H1 (cell line): ENCODE measurements at regions not wholly inside any gene's neighbourhood (a gene's known extent, or its start where the extent isn't known, plus 50 kb on each side); places are given as distances from the start of the nearest gene placed in this dataset.

Experiments used
- CTCF ChIA-PET: fragments of 300-600 bp; sonication (Branson Sonifier 250); formaldehyde crosslinking; loops from one replicate; lab custom pipeline; 2021; ENCODE audit not compliant: partially characterized antibody; lab: Charles Lee
- POLR2A ChIA-PET: fragments of 300-600 bp; sonication (Branson Sonifier 250); formaldehyde crosslinking; loops from one replicate; lab custom pipeline; 2021; ENCODE audit warnings: inconsistent platforms; ENCODE audit not compliant: partially characterized antibody; lab: Charles Lee
- DNase-seq, 2 experiments: peaks; one replicate each; pipeline versions ENCODE4 v3.0.0 to v3.0.0-alpha.2; 2010 to 2022; ENCODE audit warnings: low spot score in 2 of 2, low read depth in 1 of 2, mixed read lengths in 1 of 2
- FAIRE-seq: peaks from 2 replicates; lab custom pipeline; 2011; peaks lifted over from hg19 to GRCh38; lab: Jason Lieb, UNC
- H2AFZ ChIP-seq: 2 replicates; pipeline ENCODE4 v1.8.1; 2012; ENCODE audit warnings: low read length, inconsistent platforms
- H2AK5ac ChIP-seq: 2 replicates; pipeline ENCODE4 v1.6.1; 2013; ENCODE audit warnings: low read depth, low read length
- H2BK120ac ChIP-seq: replicated peaks from 2 replicates; pipeline ENCODE3; 2013; ENCODE audit warnings: low read depth, low read length, inconsistent platforms
- H2BK12ac ChIP-seq: 2 replicates; pipeline ENCODE4 v1.6.1; 2013; ENCODE audit warnings: low read depth, low read length
- H2BK15ac ChIP-seq: 2 replicates; pipeline ENCODE4 v1.6.1; 2013; ENCODE audit warnings: low read length
- H2BK20ac ChIP-seq: 2 replicates; pipeline ENCODE4 v1.6.1; 2013; ENCODE audit warnings: low read length
- H2BK5ac ChIP-seq: 2 replicates; pipeline ENCODE4 v1.6.1; 2013; ENCODE audit warnings: low read depth, low read length
- H3K14ac ChIP-seq: 2 replicates; pipeline ENCODE4 v1.6.1; 2013; ENCODE audit warnings: inconsistent platforms; ENCODE audit not compliant: insufficient read length
- H3K18ac ChIP-seq: 2 replicates; pipeline ENCODE4 v1.6.1; 2013; ENCODE audit warnings: low read length; ENCODE audit errors: extremely low read depth
- H3K23ac ChIP-seq: 2 replicates; pipeline ENCODE4 v1.6.1; 2013; ENCODE audit warnings: inconsistent platforms; ENCODE audit not compliant: insufficient read length
- H3K23me2 ChIP-seq: 2 replicates; pipeline ENCODE4 v1.6.1; 2013; ENCODE audit warnings: low read depth, low read length
- H3K27ac ChIP-seq: 2 replicates; pipeline ENCODE4 v1.6.1; 2011; ENCODE audit warnings: low read depth, low read length, inconsistent platforms
- H3K27me3 ChIP-seq, 4 experiments: replicated peaks in 1 of 4; 1 replicate in 1 of 4; 2 replicates in 3 of 4; pipeline versions ENCODE4 v1.6.1 to v1.8.1; 2011 to 2013; ENCODE audit warnings: low read length in 3 of 4, mild to moderate bottlenecking in 3 of 4, inconsistent platforms in 2 of 4, mixed read lengths in 2 of 4, moderate library complexity in 1 of 4; ENCODE audit not compliant: control insufficient read depth in 3 of 4, insufficient read depth in 3 of 4; ENCODE audit errors: extremely low read depth in 1 of 4
- H3K36me3 ChIP-seq, 4 experiments: 2 replicates each; pipeline versions ENCODE4 v1.6.1 to v1.8.1; 2011 to 2013; ENCODE audit warnings: mild to moderate bottlenecking in 4 of 4, low read length in 3 of 4, moderate library complexity in 2 of 4, control low read depth in 1 of 4, inconsistent platforms in 1 of 4; ENCODE audit not compliant: insufficient read depth in 4 of 4, control insufficient read depth in 2 of 4
- H3K4ac ChIP-seq: replicated peaks from 2 replicates; pipeline ENCODE3; 2013; ENCODE audit warnings: low read length, low read depth, mixed read lengths, inconsistent platforms; ENCODE audit not compliant: insufficient read length
- H3K4me1 ChIP-seq, 4 experiments: replicated peaks in 1 of 4; 1 replicate in 1 of 4; 2 replicates in 3 of 4; pipeline versions ENCODE4 v1.6.1 to v1.8.1; 2011 to 2013; ENCODE audit warnings: low read length in 3 of 4, inconsistent platforms in 2 of 4, mixed read lengths in 1 of 4; ENCODE audit not compliant: insufficient read depth in 4 of 4, control insufficient read depth in 3 of 4
- H3K4me2 ChIP-seq, 2 experiments: 2 replicates each; pipeline versions ENCODE4 v1.6.1 to v1.8.1; 2011 to 2013; ENCODE audit warnings: low read depth in 2 of 2, low read length in 2 of 2, control low read depth in 1 of 2, inconsistent platforms in 1 of 2, mild to moderate bottlenecking in 1 of 2; ENCODE audit not compliant: insufficient read depth in 1 of 2
- H3K4me3 ChIP-seq, 4 experiments: fragments of 200-600, 300-600 bp in 1 of 4; sonication (generic), shearing (Covaris generic), sonication (Bioruptor Twin) in 1 of 4; 2 replicates each; pipeline versions ENCODE4 v1.5.1 to v1.8.1; 2011 to 2016; ENCODE audit warnings: low read length in 4 of 4, low read depth in 3 of 4, control low read depth in 2 of 4, inconsistent platforms in 2 of 4, mild to moderate bottlenecking in 2 of 4, mixed read lengths in 1 of 4, moderate library complexity in 1 of 4; ENCODE audit not compliant: insufficient read depth in 2 of 4; ENCODE audit errors: extremely low read depth in 1 of 4
- H3K56ac ChIP-seq: replicated peaks from 2 replicates; pipeline ENCODE3; 2013; ENCODE audit warnings: low read depth, mild to moderate bottlenecking, mixed read lengths, low read length, inconsistent platforms; ENCODE audit not compliant: insufficient read length
- H3K79me1 ChIP-seq: 2 replicates; pipeline ENCODE4 v1.6.1; 2013; ENCODE audit warnings: low read depth, low read length, control low read depth
- H3K79me2 ChIP-seq, 2 experiments: 2 replicates each; pipeline versions ENCODE4 v1.6.1 to v1.8.1; 2012 to 2013; ENCODE audit warnings: low read length in 2 of 2, mild to moderate bottlenecking in 2 of 2, inconsistent platforms in 1 of 2; ENCODE audit not compliant: insufficient read depth in 2 of 2, control insufficient read depth in 1 of 2
- H3K9ac ChIP-seq, 4 experiments: replicated peaks in 1 of 4; 1 replicate in 1 of 4; 2 replicates in 3 of 4; pipeline versions ENCODE4 v1.6.1 to v1.8.1; 2011 to 2013; ENCODE audit warnings: low read depth in 3 of 4, low read length in 3 of 4, control low read depth in 2 of 4, mild to moderate bottlenecking in 2 of 4, moderate library complexity in 2 of 4, inconsistent platforms in 1 of 4; ENCODE audit errors: extremely low read depth in 1 of 4
- H3K9me3 ChIP-seq, 2 experiments: 2 replicates each; pipeline versions ENCODE4 v1.6.1 to v1.8.1; 2012 to 2013; ENCODE audit warnings: mild to moderate bottlenecking in 2 of 2, moderate library complexity in 2 of 2, control low read depth in 1 of 2, inconsistent platforms in 1 of 2, low read depth in 1 of 2, low read length in 1 of 2, mixed read lengths in 1 of 2; ENCODE audit not compliant: insufficient read depth in 2 of 2
- H4K20me1 ChIP-seq, 2 experiments: replicated peaks in 1 of 2; 2 replicates each; pipeline versions ENCODE3 to v1.8.1; 2011 to 2013; ENCODE audit warnings: inconsistent platforms in 2 of 2, low read length in 2 of 2, mild to moderate bottlenecking in 1 of 2; ENCODE audit not compliant: insufficient read depth in 2 of 2, control insufficient read depth in 1 of 2
- H4K5ac ChIP-seq: 2 replicates; pipeline ENCODE4 v1.6.1; 2013; ENCODE audit warnings: low read length, low read depth, mixed read lengths, inconsistent platforms; ENCODE audit not compliant: insufficient read length
- H4K8ac ChIP-seq: 2 replicates; pipeline ENCODE4 v1.8.0; 2013; ENCODE audit warnings: mild to moderate bottlenecking, moderate library complexity, low read length, inconsistent platforms; ENCODE audit not compliant: insufficient read depth; ENCODE audit errors: extremely low read depth
- H4K91ac ChIP-seq: replicated peaks from 2 replicates; pipeline ENCODE3; 2013; ENCODE audit warnings: low read length, mixed read lengths, inconsistent platforms; ENCODE audit not compliant: insufficient read length
- ATF2 ChIP-seq: IDR thresholded peaks from 2 replicates; pipeline ENCODE4 v1.6.1; 2012; ENCODE audit warnings: low read length, inconsistent platforms
- CTCF ChIP-seq, 3 experiments: IDR thresholded peaks; 1 replicate in 2 of 3; 2 replicates in 1 of 3; pipeline versions ENCODE4 v1.5.1 to v1.6.1; 2011; ENCODE audit warnings: low read length in 3 of 3, mild to moderate bottlenecking in 3 of 3, inconsistent platforms in 2 of 3, low read depth in 1 of 3, moderate library complexity in 1 of 3; ENCODE audit not compliant: insufficient read depth in 1 of 3; ENCODE audit errors: control extremely low read depth in 1 of 3
- JUND ChIP-seq: IDR thresholded peaks from 2 replicates; pipeline ENCODE4 v1.6.1; 2011; ENCODE audit warnings: mild to moderate bottlenecking, improper control_type of control experiment, low read length
- KDM4A ChIP-seq: IDR thresholded peaks from one replicate; pipeline ENCODE4 v1.7.1; 2012; ENCODE audit warnings: low read depth, mild to moderate bottlenecking, moderate library complexity, low read length, inconsistent platforms; ENCODE audit not compliant: severe bottlenecking
- POLR2AphosphoS5 ChIP-seq: IDR thresholded peaks from 2 replicates; pipeline ENCODE4 v1.6.1; 2011; ENCODE audit warnings: low read depth, low read length
- SP1 ChIP-seq: IDR thresholded peaks from 2 replicates; pipeline ENCODE4 v1.6.1; 2011; ENCODE audit warnings: low read depth, low read length
- SUZ12 ChIP-seq: fragments of 200-600 bp; sonication (generic); IDR thresholded peaks from 2 replicates; pipeline ENCODE4 v1.6.1; 2012; ENCODE audit warnings: mild to moderate bottlenecking, inconsistent platforms, low read length, moderate library complexity, mixed read lengths
- YY1 ChIP-seq: IDR thresholded peaks from 2 replicates; pipeline ENCODE4 v1.6.1; 2011; ENCODE audit warnings: low read depth, mild to moderate bottlenecking, low read length
- WGBS, 2 experiments: shearing (Covaris generic) in 1 of 2; methylation state at CpG; one replicate each; pipeline versions ENCODE4 v1.1.6 to v1.1.7; 2013 to 2015; ENCODE audit warnings: low lambda C conversion rate in 2 of 2, mixed read lengths in 2 of 2, inconsistent platforms in 1 of 2, low coverage in 1 of 2, missing lambda C conversion rate in 1 of 2; ENCODE audit not compliant: insufficient replicate concordance in 2 of 2, insufficient coverage in 1 of 2, insufficient read length in 1 of 2; ENCODE audit errors: extremely low coverage in 1 of 2, missing lambda C conversion rate in 1 of 2; 5-methylcytosine and 5-hydroxymethylcytosine counted together

- H3K9ac ChIP-seq = no peak overlapping the region
- no peak overlapping the region for H3K23ac ChIP-seq
- no peak overlapping the region for H2AFZ ChIP-seq
- H3K9me3 ChIP-seq = peaks cover 3 to 6% of the 10 kb centered on the region in 2 experiments; a peak in 1 of 4 replicates
- H2BK20ac ChIP-seq = no peak overlapping the region
- no peaks in the 10 kb centered on the region for H3K23me2 ChIP-seq
- no peaks in the 10 kb centered on the region; a peak in 1 of 7 replicates for H3K4me1 ChIP-seq
- no peak overlapping the region for H2AK5ac ChIP-seq
- H2BK120ac ChIP-seq = no peak overlapping the region
- H3K4me3 ChIP-seq = no peak overlapping the region
- 77% methylated on average over 4 of the region's 4 CpGs; no CpG with 5 or more reads in 1 of the 2 experiments for WGBS, 2 experiments
- no peak overlapping the region for H2BK5ac ChIP-seq
- H3K79me2 ChIP-seq = no peaks in the 10 kb centered on the region
- H3K14ac ChIP-seq = no peak overlapping the region
- no peak overlapping the region for H3K4ac ChIP-seq
- no peak overlapping the region for H4K91ac ChIP-seq
- no peak overlapping the region for H3K27ac ChIP-seq
- CTCF ChIA-PET = no interaction called here
- no peak for FAIRE-seq
- TF ChIP-seq SUZ12 (no peak), POLR2AphosphoS5 (no peak), KDM4A (no peak), SP1 (no peak), YY1 (no peak), JUND (no peak), ATF2 (no peak), CTCF (IDR thresholded peaks at IDR 0.05; ENCODE audit: control extremely low read depth in 1 of 3, insufficient read depth in 1 of 3, low read depth in 1 of 3, low read length in 3 of 3) (no peak)
- H4K8ac ChIP-seq = no peak overlapping the region
- H4K20me1 ChIP-seq = no peaks in the 10 kb centered on the region
- no peak overlapping the region for H2BK12ac ChIP-seq
- no peak overlapping the region for H3K18ac ChIP-seq
- H3K36me3 ChIP-seq = no peaks in the 10 kb centered on the region; a peak in 1 of 8 replicates
- POLR2A ChIA-PET = no interaction called here
- no peak overlapping the region for H4K5ac ChIP-seq
- H2BK15ac ChIP-seq = no peak overlapping the region
- H3K56ac ChIP-seq = no peak overlapping the region
- no peaks in the 10 kb centered on the region for H3K79me1 ChIP-seq
- H3K27me3 ChIP-seq = no peaks in the 10 kb centered on the region
- H3K4me2 ChIP-seq = no peak overlapping the region
- no peak for DNase-seq
These were observed 621.6 kb upstream of the LRRTM1 start for GRCh38 chr2:80926168-80926567.
